AG09319 (cell line): ENCODE measurements at regions not wholly inside any gene's neighbourhood (a gene's known extent, or its start where the extent isn't known, plus 50 kb on each side); places are given as distances from the start of the nearest gene placed in this dataset.

Source experiments
- DNase-seq: peaks from one replicate; pipeline ENCODE4 v3.0.0-alpha.2; 2010; ENCODE audit warnings: low read depth; ENCODE audit errors: extremely low read depth
- CTCF ChIP-seq: IDR thresholded peaks from 2 replicates; pipeline ENCODE4 v1.5.1; 2011; ENCODE audit warnings: low read depth, mild to moderate bottlenecking, inconsistent platforms, low read length, moderate library complexity

- peak; percentile 32 for DNase-seq
- TF ChIP-seq CTCF = no peak
Measured at GRCh38 chr6:105740946-105741645, 338.2 kb upstream of the PREP start.

- TF ChIP-seq CTCF = no peak
- DNase-seq = no peak
Measured at GRCh38 chr6:105739764-105740163, 336.9 kb upstream of the PREP start.

DNA sequence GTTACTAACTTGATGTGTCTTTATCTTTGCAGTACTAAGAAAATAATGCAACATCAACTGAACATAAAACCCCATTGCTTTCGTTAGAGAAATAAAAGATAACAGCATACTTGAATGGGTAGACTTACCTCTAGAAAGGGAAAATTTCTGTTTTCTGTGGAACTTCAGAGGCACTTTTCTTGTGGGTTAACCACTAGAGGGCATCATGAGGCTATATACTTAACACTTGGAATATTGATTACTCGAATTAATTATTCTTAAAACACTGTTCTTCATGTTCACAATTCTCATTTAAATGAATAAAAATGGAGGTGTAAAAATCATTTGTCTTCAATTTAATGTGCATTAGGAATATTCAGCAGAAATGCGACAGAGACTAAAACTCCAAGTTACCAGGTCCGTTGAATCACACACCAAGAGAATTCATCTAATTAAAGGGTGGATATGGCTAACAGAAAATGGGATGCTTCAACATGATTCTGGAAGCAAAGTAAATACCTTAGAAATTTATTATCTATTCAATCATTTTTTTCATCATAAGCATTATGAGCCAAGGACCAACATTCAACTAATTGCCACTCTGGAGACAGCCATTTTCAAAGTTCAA, 330.8 kb upstream of the PREP start:
- DNase-seq = no peak
- peak; percentile 59 for TF ChIP-seq CTCF

GRCh38 chr6:105728995-105729394, 326.1 kb upstream of the PREP start:
- no peak for DNase-seq
- no peak for TF ChIP-seq CTCF

GRCh38 chr6:105726902-105727655, 324.2 kb upstream of the PREP start:
- no peak for TF ChIP-seq CTCF
- no peak for DNase-seq

GRCh38 chr6:105714846-105715245, 312.0 kb upstream of the PREP start:
- DNase-seq = no peak
- no peak for TF ChIP-seq CTCF
